Thyroid gland (tissue), 4 donors: ENCODE measurements at regions not wholly inside any gene's neighbourhood (a gene's known extent, or its start where the extent isn't known, plus 50 kb on each side); places are given as distances from the start of the nearest gene placed in this dataset.

ENCODE experiments used
- CTCF ChIP-seq, 6 experiments: fragments of 200-600 bp in 3 of 6; fragments of 450-650 bp in 3 of 6; sonication (generic) in 3 of 6; IDR thresholded peaks; one replicate each; pipeline ENCODE4 v1.5.1; 2016 to 2019; ENCODE audit warnings: antibody characterized with exemption in 6 of 6, mild to moderate bottlenecking in 2 of 6, inconsistent platforms in 1 of 6, moderate library complexity in 1 of 6
- POLR2A ChIP-seq, 2 donors: fragments of 450-650 bp; IDR thresholded peaks; one replicate each; pipeline ENCODE4 v1.6.1; 2017; ENCODE audit warnings: antibody characterized with exemption in 2 of 2, mild to moderate bottlenecking in 2 of 2, moderate library complexity in 1 of 2

- TF ChIP-seq CTCF (IDR thresholded peaks at IDR 0.05) (no peak), POLR2A (IDR thresholded peaks at IDR 0.05) (no peak)
Measured at GRCh38 chr1:209218981-209219380, 364.5 kb upstream of the CAMK1G start.
